ENCODE measurements at regions not wholly inside any gene's neighbourhood (a gene's known extent, or its start where the extent isn't known, plus 50 kb on each side); places are given as distances from the start of the nearest gene placed in this dataset.
A peak's percentile ranks its signal among the peaks of the same experiment; 100 is the strongest.

DNA sequence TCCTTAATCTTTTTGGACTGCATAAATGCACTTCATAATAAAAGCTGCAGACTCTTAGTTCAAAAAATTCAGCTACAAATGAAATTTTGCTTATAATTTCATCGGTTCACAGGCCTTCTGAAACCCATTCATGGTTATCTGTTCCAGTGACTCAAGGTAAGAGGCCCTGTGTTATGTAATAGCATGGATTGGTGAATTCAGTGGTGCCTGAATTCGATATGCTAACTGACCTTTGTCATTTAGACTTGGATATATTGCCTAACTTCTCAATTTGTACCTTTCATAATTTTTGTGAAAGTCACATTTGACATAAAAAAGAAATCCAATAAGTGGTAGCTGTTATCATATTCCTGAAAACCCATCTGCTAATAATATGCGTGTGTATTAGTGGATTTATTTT is 349.9 kb upstream of the KIRREL3 start:
- DNase-seq (ENCODE audit: extremely low spot score, insufficient read length, low read depth) (no peak), FAIRE-seq (no peak)

DNA sequence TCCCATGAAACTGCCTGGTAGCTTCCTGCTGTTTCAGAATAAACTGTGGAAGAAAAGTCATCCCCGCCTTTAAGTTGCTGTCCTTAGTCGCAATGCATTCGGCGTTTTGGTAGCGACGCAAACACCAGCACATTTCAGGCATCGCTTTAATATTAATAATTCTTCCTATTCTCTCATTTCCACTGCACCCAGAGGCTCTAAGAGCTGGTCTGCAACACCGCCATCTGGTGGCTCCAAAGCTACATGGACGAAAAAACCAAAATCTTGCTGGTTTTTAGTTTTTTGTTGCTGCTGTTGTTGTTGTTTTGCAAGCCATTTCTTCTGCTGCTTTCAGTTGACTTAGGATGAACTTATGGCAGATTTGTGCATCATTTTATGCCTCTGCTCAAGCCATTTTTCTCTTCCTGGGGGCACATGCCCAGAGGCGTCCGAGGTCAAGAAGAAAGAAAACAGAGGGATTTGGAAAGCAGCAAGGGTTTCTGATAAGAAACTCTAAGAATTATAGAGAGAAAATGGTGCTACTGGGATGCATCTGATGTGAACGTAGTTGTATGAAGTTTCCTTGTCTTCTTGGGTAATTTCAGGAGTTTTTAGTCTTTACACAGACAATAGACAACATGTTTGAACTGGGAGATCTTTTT is 345.4 kb upstream of the KIRREL3 start:
- FAIRE-seq (peak; percentile 67), DNase-seq (ENCODE audit: extremely low spot score, insufficient read length, low read depth) (peak; percentile 7)

DNA sequence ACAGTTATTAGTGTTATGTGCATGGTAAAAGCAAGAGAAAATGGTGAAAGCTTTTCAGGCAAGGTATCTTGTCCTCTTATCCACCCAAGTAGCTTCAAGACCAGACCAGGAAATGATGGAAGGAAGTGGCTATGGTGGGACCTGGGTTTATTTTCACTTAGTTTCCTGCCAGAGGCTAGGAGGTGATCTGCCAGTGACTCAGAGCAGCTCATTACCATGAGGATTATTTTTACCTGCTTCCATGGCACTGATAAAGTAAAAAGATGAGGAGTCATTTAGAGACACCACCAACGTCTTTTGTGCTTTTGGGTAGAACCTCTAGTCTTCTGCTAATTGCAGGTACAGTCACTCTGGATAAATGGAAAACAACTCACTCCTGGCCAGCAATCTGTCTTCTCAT is 339.9 kb upstream of the KIRREL3 start:
- no peak for FAIRE-seq
- no peak for DNase-seq (ENCODE audit: extremely low spot score, insufficient read length, low read depth)

DNA sequence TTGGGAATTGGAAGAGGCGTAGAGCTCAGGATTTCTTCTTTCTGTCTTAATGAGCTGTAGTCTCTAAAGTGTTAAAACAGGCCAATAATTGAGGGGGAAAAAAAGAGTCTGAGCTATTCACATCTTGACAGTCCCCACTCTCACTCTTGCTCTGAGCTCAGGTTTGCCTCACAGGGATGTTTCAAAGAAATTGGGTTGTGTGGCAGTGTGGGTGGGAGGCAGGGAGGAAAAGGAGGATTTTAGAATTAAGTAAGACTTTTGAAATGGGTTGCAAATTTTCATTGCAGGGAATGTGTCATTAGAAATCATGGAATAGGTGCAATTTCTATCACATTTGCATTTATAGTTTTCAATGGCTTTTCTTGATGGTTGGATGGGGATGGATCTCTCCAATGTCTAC is 338.8 kb upstream of the KIRREL3 start:
- no peak for FAIRE-seq
- no peak for DNase-seq (ENCODE audit: extremely low spot score, insufficient read length, low read depth)

DNA sequence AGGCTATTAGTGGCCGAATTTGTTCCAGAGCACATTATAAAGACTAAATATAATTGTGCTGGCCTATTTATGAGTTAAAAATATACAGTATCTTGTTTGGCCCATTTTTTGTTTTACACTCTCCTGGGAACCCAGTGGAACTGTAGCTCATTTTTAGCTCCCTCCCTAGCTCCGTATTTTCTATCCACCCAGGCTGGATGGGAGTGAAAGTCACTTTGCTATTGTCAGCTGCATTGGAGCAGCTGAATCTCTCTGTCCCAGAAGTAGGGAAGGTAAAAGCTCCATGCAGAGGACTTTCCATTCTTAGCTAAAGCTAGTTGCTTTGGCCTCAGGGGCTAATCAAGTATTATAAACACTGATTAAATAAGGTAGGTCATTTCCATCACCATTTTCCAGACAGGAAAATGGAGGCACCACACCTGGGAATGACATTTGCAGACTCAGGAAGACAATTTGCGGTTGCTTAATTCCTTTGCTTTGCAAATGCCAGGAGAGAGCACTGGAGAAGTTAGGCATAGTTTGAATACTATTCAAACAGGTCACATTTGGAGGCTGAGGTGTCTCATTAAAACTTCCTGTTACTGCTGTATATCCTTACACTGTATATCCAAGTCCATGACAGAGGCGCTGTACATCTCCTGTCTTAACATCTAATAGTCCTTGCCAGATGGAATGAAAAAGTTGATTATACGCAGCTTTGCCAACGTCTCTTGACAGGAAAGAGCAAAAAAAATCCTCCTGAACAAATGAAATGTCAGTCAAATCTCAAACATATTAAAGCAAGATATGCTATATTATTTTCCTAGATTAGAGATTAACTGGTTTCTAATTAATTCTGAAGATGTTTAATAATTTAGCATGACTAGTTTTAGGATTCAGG is 338.1 kb upstream of the KIRREL3 start:
- DNase-seq (ENCODE audit: extremely low spot score, insufficient read length, low read depth), result no peak
- FAIRE-seq, result no peak

DNA sequence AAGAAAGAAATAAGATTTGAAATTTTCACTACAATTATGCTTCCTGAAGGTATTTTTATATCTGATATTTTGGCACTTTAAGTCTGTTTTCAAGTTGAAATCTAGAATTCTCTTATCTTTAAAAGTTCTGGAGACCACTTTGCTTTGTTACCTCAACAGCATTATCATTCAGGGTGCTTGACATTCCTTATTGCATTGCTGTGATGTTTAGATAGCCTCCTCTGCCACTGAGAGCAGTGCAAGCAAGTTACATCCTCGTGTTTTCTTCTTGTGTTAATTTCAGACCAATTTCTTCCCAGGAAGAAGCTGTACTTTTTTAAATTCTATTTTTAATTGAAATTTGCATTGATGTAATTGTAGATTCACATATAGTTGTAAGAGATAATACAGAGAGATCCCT is 333.9 kb upstream of the KIRREL3 start:
- DNase-seq (ENCODE audit: extremely low spot score, insufficient read length, low read depth) (no peak), FAIRE-seq (no peak)

DNA sequence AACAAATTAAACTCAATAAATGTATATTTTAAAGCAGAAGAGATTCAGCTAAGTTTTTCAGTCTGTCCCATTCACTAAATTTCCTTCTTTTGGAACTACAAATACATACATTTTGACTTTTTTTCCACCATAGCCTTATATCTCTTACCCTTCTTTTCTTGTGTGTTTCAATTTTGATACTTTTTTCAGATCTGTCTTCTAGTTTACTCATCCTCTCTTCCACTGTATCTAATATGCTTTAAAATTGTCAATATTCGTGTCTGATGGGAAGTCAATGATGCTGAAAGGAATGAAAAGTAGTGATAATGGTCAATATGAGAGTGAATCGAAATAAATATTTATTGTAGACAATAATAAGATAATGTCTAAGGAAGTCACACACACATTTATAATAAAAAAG is 332.3 kb upstream of the KIRREL3 start:
- no peak for DNase-seq (ENCODE audit: extremely low spot score, insufficient read length, low read depth)
- no peak for FAIRE-seq

DNA sequence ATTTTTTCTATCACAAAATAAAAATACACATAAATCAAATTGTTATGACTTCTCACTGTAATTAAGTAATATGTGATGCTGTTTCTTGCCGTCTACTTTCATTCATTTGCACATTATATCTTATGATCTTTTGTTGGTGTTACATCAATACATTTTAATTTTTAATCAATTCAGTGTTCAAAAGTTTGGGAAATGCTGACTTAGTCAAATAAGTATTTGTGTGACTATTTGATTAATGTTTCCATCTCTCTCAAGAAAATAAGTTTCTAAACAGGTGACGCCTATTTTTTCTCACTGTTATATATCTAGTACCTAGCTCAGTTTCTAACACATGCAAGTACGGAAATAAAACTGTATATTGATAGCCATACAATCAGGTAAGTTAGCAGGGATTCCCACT is 329.5 kb upstream of the KIRREL3 start:
- no peak for DNase-seq (ENCODE audit: extremely low spot score, insufficient read length, low read depth)
- FAIRE-seq, result no peak

DNA sequence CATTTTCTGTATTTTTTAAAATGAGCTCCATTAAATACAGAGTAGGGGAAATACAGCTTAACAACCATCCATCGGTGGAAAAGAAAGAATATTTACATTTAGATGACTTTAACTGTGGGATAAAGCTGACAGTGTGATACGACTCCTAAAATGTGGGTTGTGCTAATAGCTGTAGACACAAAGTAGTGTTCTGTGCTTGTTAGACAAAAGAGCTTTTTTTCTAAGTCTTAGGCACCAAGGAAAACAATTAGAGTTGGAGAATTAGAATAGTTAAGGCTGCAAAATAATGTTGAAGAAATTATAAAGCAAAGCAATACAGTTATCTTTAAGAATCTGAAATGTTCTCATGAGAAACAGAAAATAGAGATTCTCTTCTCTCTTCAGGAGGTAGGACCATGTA is 307.7 kb upstream of the KIRREL3 start:
- FAIRE-seq, result no peak
- DNase-seq (ENCODE audit: extremely low spot score, insufficient read length, low read depth), result no peak

DNA sequence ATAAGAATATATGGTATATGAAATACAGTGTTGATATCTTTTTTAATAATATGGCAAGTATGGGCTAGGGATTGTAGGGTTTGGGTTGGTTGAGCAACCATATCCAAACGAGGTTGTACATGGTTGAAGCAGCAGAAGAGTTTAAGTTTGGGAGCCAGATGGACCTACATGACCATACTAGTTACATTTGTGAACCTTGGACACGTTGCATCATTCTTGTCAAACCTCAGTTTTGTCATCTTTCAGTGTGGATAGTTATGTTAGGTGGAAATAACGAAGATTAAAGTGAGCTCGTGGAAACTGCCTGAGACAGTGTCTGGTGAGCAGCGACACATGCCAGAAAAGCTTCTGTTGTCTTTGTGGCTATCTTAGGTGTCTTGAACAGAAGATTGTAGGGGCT is 307.1 kb upstream of the KIRREL3 start:
- DNase-seq (ENCODE audit: extremely low spot score, insufficient read length, low read depth) (no peak), FAIRE-seq (no peak)

DNA sequence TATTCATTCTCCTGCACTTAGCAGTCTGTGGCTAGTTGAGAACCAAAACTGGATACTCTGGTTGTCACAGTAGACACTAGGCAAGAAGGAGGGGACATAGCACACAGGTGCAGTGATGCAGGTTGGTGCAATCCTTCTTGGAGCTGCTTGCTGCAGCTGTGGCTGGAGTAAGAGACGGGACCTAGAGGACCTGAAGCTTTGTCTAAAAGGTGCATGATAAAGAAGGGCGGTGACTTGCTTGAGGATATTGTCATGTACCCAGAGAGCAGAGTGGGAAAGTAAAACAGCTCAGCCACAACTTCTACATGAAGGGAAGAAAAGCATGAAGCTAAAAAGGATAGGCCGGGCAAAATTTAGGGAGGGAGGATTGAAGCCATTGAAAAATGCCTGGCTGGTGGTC is 304.1 kb upstream of the KIRREL3 start:
- DNase-seq (ENCODE audit: extremely low spot score, insufficient read length, low read depth) (no peak), FAIRE-seq (no peak)

DNA sequence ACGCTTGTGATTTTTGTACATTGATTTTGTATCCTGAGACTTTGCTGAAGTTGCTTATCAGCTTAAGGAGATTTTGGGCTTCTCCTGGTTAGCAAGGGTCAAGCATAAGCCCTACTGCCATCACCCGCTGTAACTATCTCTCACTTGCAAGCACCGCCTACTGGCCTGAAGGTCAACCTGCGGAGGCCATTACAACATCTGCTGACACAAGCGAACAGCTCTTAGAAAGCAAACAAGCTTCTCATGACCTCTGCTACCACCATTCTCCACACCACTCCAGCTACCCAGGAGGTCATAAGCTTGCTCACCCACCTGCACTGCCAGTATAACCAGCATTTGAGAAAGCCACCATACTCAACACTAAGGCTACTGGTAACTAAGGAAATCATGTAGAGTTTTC is 288.4 kb upstream of the KIRREL3 start:
- no peak for DNase-seq (ENCODE audit: extremely low spot score, insufficient read length, low read depth)
- FAIRE-seq, result no peak

DNA sequence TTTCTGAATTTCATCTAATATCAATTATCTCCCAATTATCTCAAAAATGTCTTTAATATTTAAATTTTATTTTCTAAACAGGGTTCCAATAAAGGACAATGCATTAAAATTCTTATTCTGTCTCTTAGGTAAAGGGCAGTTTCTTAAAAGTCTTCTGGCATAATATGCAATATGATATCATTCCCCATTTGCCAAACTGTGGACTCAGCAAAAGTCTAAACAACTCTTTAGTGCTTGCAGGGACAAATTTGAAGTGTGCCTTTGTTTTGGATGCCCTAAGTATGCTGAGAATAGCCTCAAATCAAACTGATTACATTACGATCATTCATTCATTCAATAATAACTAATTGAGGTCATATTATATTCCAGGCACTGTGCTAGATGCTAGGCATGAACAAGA is 281.0 kb upstream of the KIRREL3 start:
- DNase-seq (ENCODE audit: extremely low spot score, insufficient read length, low read depth), result no peak
- no peak for FAIRE-seq

DNA sequence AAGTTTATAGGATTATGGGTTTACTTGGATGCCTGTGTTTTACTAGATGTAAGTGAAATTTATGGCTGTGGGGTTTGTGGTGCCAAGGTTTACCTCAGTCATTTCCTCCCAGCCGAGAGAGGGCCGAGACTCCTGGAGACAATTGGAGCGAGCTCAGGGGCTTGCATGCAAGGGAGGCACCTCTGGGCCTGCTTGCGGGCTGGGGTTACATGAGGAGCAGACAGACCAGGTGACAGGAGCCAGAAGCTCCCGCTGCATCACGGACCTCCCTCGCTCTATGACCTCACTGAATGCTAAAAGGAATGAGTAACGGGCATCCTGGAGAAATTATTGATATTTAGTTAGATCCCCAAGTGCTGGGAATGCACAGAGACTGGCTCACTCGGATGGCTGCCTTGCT is 275.2 kb upstream of the KIRREL3 start:
- DNase-seq (ENCODE audit: extremely low spot score, insufficient read length, low read depth), result no peak
- no peak for FAIRE-seq

DNA sequence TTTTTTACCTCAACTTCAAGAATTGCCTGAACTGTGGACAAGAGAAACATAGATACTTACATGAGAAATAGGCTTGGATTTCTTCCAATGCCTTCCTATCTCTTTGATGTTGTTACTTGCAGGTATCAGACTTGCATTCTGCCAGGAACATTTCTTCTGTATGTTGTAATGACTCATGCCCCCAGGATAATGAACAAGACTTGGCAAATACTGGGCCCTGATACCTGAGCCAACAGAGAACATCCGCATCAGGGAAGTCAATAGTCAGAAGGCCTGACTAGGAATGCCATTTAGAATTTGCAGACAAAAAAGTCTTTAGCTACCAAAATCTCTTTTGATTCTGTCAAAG is 273.7 kb upstream of the KIRREL3 start:
- no peak for DNase-seq (ENCODE audit: extremely low spot score, insufficient read length, low read depth)
- no peak for FAIRE-seq

DNA sequence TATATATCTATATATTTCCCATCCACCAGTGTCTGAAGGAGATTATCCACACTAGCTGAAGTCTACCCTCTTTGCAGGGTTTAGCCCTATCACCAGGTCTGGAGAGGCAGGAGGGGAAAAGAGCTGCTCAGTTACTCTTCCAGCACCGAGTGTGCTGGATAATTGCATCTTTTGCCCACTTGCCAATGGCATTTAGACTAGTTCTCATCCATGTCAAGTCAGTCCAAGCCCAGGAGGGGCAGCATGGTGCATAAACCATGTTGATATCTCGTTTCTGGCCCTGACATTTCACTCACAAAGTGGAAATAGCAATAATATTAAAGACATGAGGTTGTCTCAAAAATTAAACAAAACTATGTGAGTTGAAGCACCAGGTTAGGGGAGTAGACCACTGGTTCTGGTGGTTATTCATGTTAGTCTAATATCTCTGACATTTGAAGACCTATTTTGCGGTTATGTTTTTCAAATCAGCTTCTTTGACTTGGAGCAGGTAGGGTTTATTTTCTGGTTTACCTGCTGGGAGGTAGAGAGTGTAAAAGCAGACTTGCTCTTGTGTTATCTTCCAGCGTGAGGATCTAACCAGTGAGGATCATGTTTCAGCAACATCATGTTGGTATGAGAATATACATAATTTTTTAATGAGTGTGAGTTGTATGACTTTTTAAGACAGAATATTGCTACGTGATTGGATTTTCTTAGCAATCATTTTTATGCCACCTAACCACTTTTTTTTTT is 273.2 kb upstream of the KIRREL3 start:
- DNase-seq (ENCODE audit: extremely low spot score, insufficient read length, low read depth) (no peak), FAIRE-seq (no peak)

DNA sequence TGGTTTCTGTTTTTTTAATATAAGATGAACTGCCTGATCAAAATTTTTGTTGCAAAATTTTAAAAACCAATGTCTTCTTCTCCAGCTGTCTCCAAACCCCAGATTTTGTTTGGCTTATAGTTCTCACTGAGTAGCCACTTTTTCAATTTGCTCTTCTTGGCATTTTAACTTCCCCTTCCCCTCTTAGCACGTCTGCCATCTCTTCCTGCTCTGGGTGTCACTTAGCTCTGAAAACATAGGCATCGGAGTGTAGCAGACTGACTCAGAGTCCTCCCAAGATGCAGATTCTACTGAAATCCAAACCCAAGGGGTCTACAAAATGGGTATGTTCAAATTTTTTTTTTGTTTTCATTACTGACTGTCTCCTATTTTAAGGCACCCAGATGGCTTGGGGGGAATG is 270.3 kb upstream of the KIRREL3 start:
- DNase-seq (ENCODE audit: extremely low spot score, insufficient read length, low read depth) (no peak), FAIRE-seq (no peak)

DNA sequence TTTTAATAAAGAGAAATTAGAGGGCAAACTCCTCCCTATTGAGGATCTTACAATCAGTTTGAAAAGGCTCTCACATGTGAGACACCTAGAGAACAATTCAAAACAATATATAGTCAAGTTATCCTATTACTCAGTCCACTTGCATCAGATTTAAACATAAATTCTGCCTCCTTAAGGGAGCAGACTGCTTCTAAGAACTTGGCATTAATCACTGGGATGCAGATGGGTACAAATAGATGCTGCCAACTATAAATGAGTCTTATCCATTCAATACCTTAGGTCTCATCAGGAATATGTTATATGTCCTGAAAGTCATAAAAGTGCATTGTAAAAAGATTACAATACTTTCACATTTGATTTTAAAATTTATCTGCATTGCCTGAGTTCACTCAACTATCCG is 269.3 kb upstream of the KIRREL3 start:
- DNase-seq (ENCODE audit: extremely low spot score, insufficient read length, low read depth) (no peak), FAIRE-seq (no peak)

DNA sequence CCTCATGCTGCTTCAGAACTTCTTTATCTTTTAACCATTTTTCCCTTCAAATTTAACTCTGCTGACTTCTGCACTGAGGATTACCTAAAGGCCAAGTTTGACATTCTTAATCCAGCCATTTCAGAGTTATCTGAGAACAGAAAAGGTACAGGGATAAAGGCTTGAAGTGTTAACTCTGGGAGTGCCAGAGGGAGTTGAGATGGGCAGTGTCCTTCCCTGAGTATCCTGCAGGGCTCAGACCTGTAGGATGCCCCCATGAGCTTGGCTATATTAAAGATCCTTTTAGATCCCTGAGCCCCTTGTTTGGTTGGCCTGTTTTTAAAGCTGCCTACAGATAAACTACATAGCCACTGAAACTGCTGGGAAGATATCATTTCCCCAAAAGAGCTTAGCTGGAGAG is 268.4 kb upstream of the KIRREL3 start:
- DNase-seq (ENCODE audit: extremely low spot score, insufficient read length, low read depth) (no peak), FAIRE-seq (no peak)

DNA sequence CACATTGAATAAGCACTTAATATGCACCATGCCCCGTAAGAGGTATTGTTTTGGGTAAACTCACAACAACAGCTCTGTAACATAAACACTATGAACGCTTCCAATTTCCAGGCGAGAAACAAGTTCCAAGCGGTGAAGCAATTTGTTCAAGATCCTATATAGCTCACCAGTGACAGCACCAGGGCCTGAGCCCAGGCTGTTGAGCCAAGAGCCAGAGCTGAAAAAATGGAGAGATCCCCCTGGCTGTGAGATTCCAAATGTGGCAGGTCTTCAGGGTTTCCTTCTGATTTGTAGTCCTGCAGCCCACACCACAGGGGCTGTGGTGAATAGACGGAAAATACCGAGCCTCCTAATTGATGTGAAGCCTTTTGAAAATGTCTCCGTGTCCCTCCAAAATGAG is 268.0 kb upstream of the KIRREL3 start:
- FAIRE-seq (no peak), DNase-seq (ENCODE audit: extremely low spot score, insufficient read length, low read depth) (no peak)

DNA sequence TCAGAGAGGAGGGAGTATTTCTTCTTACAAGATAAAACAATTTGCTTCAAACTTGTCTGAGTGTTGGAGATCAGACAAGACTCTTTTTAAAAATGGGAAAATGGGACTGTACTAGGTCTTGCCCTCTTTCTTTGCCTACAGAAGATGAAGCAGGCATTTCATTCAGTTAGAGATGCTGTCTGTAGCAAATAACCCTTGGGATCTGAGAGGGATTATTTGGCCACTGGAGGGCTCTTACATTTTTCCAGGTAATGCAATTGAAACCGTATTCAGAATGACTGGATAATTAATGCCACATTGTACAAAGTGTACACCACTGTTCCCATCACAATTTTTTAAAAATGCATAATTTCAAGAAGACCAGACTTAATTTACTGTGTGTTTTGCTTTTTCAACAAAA is 258.5 kb upstream of the KIRREL3 start:
- FAIRE-seq, result no peak

More for the DNA sequence above, 258.5 kb upstream of the KIRREL3 start:
- DNase-seq (ENCODE audit: extremely low spot score, insufficient read length, low read depth), result no peak

Measured in GM18507 (cell line).